ENCODE measurements at regions not wholly inside any gene's neighbourhood (a gene's known extent, or its start where the extent isn't known, plus 50 kb on each side); places are given as distances from the start of the nearest gene placed in this dataset.

- Histone ChIP-seq H3K4me1 (peaks cover 11% of the 10 kb centered on the region), H3K27me3 (no peaks in the 10 kb centered on the region), H3K9me3 (no peaks in the 10 kb centered on the region), H3K27ac (no peak overlapping the region), H3K36me3 (no peaks in the 10 kb centered on the region), H3K4me3 (no peak overlapping the region)
- ATAC-seq, result no peak
- TF ChIP-seq CTCF (IDR thresholded peaks at IDR 0.05), result no peak
- intact Hi-C loops (cut with DNase I), result no loop called here
- no peak for DNase-seq
Measured at GRCh38 chr3:153596401-153596800, 434.4 kb downstream of the RAP2B start.

DNA sequence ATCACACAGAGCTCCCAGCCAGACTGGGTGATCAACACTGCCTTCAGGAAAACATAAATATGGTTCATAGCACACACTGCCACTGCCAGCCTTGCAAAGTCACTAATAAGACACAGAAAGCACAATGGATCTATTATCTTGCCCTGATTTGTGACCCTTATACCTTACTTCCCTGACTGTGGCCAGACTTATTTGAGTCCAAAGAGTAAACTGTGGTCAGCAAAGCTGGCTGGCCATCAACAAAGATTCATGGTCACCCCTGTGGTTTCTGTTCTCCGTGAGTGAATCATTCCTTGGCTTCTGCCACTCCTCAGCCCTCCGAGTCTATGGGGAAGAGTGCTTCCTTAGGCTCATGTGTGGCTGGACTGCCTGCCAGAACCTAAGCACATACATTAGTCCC, 437.7 kb downstream of the RAP2B start:
- Histone ChIP-seq H3K27me3 (no peaks in the 10 kb centered on the region), H3K4me1 (peaks cover 11% of the 10 kb centered on the region), H3K4me3 (no peak overlapping the region), H3K27ac (no peak overlapping the region), H3K36me3 (no peaks in the 10 kb centered on the region), H3K9me3 (no peaks in the 10 kb centered on the region)
- ATAC-seq, result peak; percentile 61
- no peak for TF ChIP-seq CTCF (IDR thresholded peaks at IDR 0.05)
- DNase-seq, result no peak
- intact Hi-C loops (cut with DNase I), result no loop called here

DNA sequence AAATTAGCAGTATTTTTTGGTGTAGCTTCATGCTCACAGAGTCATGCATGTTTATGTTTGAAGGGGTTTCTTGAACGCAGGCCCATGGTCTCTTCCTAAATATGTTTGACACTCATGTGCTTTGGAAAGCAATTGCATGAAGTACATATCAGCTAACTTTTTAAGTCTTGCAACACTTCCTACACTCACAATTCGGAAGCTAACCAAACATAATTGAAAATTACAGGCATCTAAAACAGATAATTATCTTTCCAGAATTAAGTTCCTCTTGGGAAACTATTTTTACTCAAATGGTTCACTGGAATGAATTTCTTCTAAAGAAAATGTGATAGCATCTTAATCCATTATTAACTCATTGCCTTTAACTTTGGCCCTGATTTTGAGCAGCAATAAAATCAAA, 438.9 kb downstream of the RAP2B start:
- H3K9me3 ChIP-seq, result no peaks in the 10 kb centered on the region
- H3K36me3 ChIP-seq, result no peaks in the 10 kb centered on the region
- H3K27me3 ChIP-seq, result no peaks in the 10 kb centered on the region
- intact Hi-C loops (cut with DNase I), result no loop called here
- H3K4me3 ChIP-seq, result no peak overlapping the region
- TF ChIP-seq CTCF (IDR thresholded peaks at IDR 0.05), result no peak
- H3K27ac ChIP-seq, result no peak overlapping the region
- no peak for ATAC-seq
- peaks cover 11% of the 10 kb centered on the region for H3K4me1 ChIP-seq
- DNase-seq, result no peak

DNA sequence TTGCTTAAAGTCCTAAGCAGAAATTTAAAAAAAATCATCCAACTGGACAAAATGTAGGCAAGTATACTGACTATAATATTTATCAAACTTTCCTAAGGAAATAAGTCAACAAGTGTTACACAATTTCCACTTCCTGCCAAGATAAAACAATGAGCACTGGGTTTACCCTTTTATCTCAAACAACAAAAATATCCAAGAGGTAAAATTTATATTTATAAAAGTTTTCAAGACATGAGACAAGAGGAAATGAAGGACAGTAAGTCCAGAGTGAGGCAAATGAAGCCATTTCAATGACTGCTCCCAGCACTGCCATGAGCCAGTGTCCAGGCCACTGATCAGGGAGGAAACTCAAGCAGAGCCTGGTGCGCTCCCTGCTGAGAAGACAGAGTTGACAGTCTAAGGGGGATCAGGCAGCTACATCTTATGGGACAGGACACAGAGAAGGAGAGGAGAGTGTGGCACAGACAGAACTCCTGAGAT, 439.4 kb downstream of the RAP2B start:
- no peak for TF ChIP-seq CTCF (IDR thresholded peaks at IDR 0.05)
- Histone ChIP-seq H3K27ac (no peak overlapping the region), H3K4me1 (peaks cover 11% of the 10 kb centered on the region), H3K36me3 (no peaks in the 10 kb centered on the region), H3K4me3 (no peak overlapping the region), H3K27me3 (no peaks in the 10 kb centered on the region), H3K9me3 (no peaks in the 10 kb centered on the region)
- ATAC-seq (no peak), DNase-seq (no peak)
- intact Hi-C loops (cut with DNase I), result no loop called here

GRCh38 chr3:153602801-153603200, 440.8 kb downstream of the RAP2B start:
- intact Hi-C loops (cut with DNase I), result no loop called here
- no peak overlapping the region for H3K4me3 ChIP-seq
- H3K27ac ChIP-seq, result no peak overlapping the region
- no peak for TF ChIP-seq CTCF (IDR thresholded peaks at IDR 0.05)
- no peaks in the 10 kb centered on the region for H3K36me3 ChIP-seq
- H3K9me3 ChIP-seq, result no peaks in the 10 kb centered on the region
- no peak for DNase-seq
- peaks cover 11% of the 10 kb centered on the region for H3K4me1 ChIP-seq
- ATAC-seq, result no peak
- no peaks in the 10 kb centered on the region for H3K27me3 ChIP-seq

DNA sequence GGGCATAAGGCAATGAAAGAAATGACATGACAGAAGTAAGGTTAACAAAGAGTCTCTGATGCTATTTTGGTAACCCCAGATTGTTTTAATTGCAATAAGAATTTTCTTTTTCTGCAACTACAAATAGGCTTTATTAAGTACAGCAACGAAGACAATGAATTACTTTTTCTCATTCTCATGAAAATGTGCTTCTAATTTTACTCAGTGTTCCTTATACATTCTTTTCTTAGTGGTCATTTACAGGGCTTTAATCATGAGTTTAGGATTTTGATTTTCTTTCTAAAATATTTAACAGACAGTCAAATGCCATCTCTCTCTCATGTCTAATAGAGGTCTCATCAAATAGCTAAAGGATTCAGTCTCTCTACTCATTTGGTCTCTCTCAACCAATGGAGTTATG, 452.1 kb downstream of the RAP2B start:
- H3K4me1 ChIP-seq, result no peaks in the 10 kb centered on the region
- ATAC-seq (no peak), DNase-seq (no peak)
- no peaks in the 10 kb centered on the region for H3K9me3 ChIP-seq
- no peak for TF ChIP-seq CTCF (IDR thresholded peaks at IDR 0.05)
- no peak overlapping the region for H3K27ac ChIP-seq
- H3K36me3 ChIP-seq, result no peaks in the 10 kb centered on the region
- H3K27me3 ChIP-seq, result no peaks in the 10 kb centered on the region
- no peak overlapping the region for H3K4me3 ChIP-seq
- intact Hi-C loops (cut with DNase I), result no loop called here
